WTC11 (cell line): ENCODE measurements at regions not wholly inside any gene's neighbourhood (a gene's known extent, or its start where the extent isn't known, plus 50 kb on each side); places are given as distances from the start of the nearest gene placed in this dataset.

Experiments used
- AFF4 ChIP-seq: sonication (generic); formaldehyde crosslinking; IDR thresholded peaks from 2 replicates; pipeline ENCODE4 v1.8.1; 2023; ENCODE audit warnings: mild to moderate bottlenecking, missing genetic modification reagents, borderline replicate concordance
- CBFB ChIP-seq: sonication (generic); formaldehyde crosslinking; IDR thresholded peaks from 2 replicates; pipeline ENCODE4 v1.8.1; 2022; ENCODE audit warnings: mild to moderate bottlenecking, low read depth, missing genetic modification reagents
- CTCF ChIP-seq: fragments of 200-600 bp; IDR thresholded peaks from 2 replicates; pipeline ENCODE4 v1.8.0; 2022; ENCODE audit warnings: antibody characterized with exemption
- JAZF1 ChIP-seq: fragments of 250-450 bp; sonication (Bioruptor Pico); IDR thresholded peaks from 2 replicates; pipeline ENCODE4 v1.9.0; 2021; ENCODE audit warnings: moderate library complexity, mild to moderate bottlenecking, inconsistent platforms
- TCF7 ChIP-seq: sonication (generic); formaldehyde crosslinking; IDR thresholded peaks from 2 replicates; pipeline ENCODE4 v1.8.0; 2022; ENCODE audit warnings: mild to moderate bottlenecking, low read depth, missing genetic modification reagents, moderate library complexity
- ZNF219 ChIP-seq: sonication (generic); formaldehyde crosslinking; IDR thresholded peaks from 2 replicates; pipeline ENCODE4 v1.8.0; 2023; ENCODE audit warnings: missing genetic modification reagents, mild to moderate bottlenecking, borderline replicate concordance

GRCh38 chr13:72293206-72293605 lies 426.2 kb upstream of the DACH1 start:
- TF ChIP-seq CTCF (no peak), JAZF1 (CRISPR knock-in tag) (no peak), TCF7 (no peak), AFF4 (CRISPR knock-in tag) (no peak), CBFB (CRISPR knock-in tag) (no peak), ZNF219 (no peak)
